HepG2 (cell line): ENCODE measurements at regions not wholly inside any gene's neighbourhood (a gene's known extent, or its start where the extent isn't known, plus 50 kb on each side); places are given as distances from the start of the nearest gene placed in this dataset.

Experiments used
- ATAC-seq: fragments of 200-7000 bp; cut with Tn5 transposase; 3 replicates; pipeline ENCODE4 v1.9.1; 2020; ENCODE audit warnings: mild to moderate bottlenecking, moderate library complexity
- BruUV-seq: library from RNA; stranded (reverse); fragments of 400-500 nt; replicated peaks from 2 replicates; lab custom pipeline; 2021; lab: Mats Ljungman, UMichigan
- CTCF ChIA-PET: fragments of 300-600 bp; formaldehyde crosslinking; extraction: SDS; loops from one replicate; lab custom pipeline; 2021; ENCODE audit warnings: low total read pairs, inconsistent platforms, low intra/inter-chr PET ratio; lab: Yijun Ruan, JAX
- POLR2A ChIA-PET: fragments of 350-600 bp; sonication (Branson Sonifier 250); formaldehyde crosslinking; loops from one replicate; lab custom pipeline; 2020; ENCODE audit warnings: antibody characterized with exemption, inconsistent platforms; lab: Yijun Ruan, JAX
- DNase-seq: peaks from one replicate; pipeline ENCODE4 v3.0.0-alpha.2; 2015; ENCODE audit warnings: low spot score
- FAIRE-seq: peaks from 3 replicates; lab custom pipeline; 2011; peaks lifted over from hg19 to GRCh38; lab: Jason Lieb, UNC
- H2AFZ ChIP-seq: one replicate; pipeline ENCODE4 v1.6.1; 2011; ENCODE audit warnings: low read length, inconsistent platforms
- H3K27ac ChIP-seq: fragments of 300-600 bp; 3 replicates; pipeline ENCODE4 v1.8.0; 2011; ENCODE audit warnings: mixed run types, mild to moderate bottlenecking, mixed read lengths, low read length, inconsistent platforms; ENCODE audit not compliant: insufficient read depth; ENCODE audit errors: extremely low read length
- H3K27me3 ChIP-seq, 2 experiments: fragments of 200-600 bp in 1 of 2; 2 replicates in 1 of 2; 3 replicates in 1 of 2; pipeline versions ENCODE4 v1.6.0 to v1.8.0; 2011; ENCODE audit warnings: low read length in 2 of 2, mild to moderate bottlenecking in 2 of 2, moderate library complexity in 2 of 2, inconsistent platforms in 1 of 2; ENCODE audit not compliant: insufficient read depth in 2 of 2, control insufficient read depth in 1 of 2
- H3K36me3 ChIP-seq, 2 experiments: fragments of 200-600 bp in 1 of 2; replicated peaks in 1 of 2; 2 replicates in 1 of 2; 3 replicates in 1 of 2; pipeline versions ENCODE4 v1.5.1 to v1.8.0; 2011; ENCODE audit warnings: low read length in 2 of 2, inconsistent platforms in 1 of 2; ENCODE audit not compliant: insufficient read depth in 2 of 2, control insufficient read depth in 1 of 2
- H3K4me1 ChIP-seq: 2 replicates; pipeline ENCODE4 v1.5.1; 2012; ENCODE audit warnings: low read length, inconsistent platforms; ENCODE audit not compliant: insufficient read depth
- H3K4me2 ChIP-seq: 2 replicates; pipeline ENCODE4 v1.6.0; 2011; ENCODE audit warnings: low read depth, low read length, inconsistent platforms
- H3K4me3 ChIP-seq, 3 experiments: fragments of 200-600 bp in 1 of 3; sonication (generic), shearing (Covaris generic) in 1 of 3; replicated peaks in 1 of 3; 2 replicates each; pipeline ENCODE4 v1.5.1; 2011 to 2016; ENCODE audit warnings: low read length in 3 of 3, inconsistent platforms in 2 of 3, low read depth in 2 of 3, mild to moderate bottlenecking in 2 of 3, control low read depth in 1 of 3, mixed read lengths in 1 of 3; ENCODE audit not compliant: insufficient read depth in 1 of 3
- H3K79me2 ChIP-seq: one replicate; pipeline ENCODE4 v1.6.1; 2011; ENCODE audit warnings: low read length, inconsistent platforms; ENCODE audit not compliant: insufficient read depth
- H3K9ac ChIP-seq: 2 replicates; pipeline ENCODE4 v1.6.0; 2011; ENCODE audit warnings: mild to moderate bottlenecking, low read depth, low read length, inconsistent platforms; ENCODE audit not compliant: insufficient read depth
- H3K9me3 ChIP-seq: 2 replicates; pipeline ENCODE4 v1.5.1; 2012; ENCODE audit warnings: mild to moderate bottlenecking, low read length
- H4K20me1 ChIP-seq: 2 replicates; pipeline ENCODE4 v1.6.0; 2011; ENCODE audit warnings: inconsistent platforms, mild to moderate bottlenecking, low read length, moderate library complexity; ENCODE audit not compliant: insufficient read depth
- HBP1 ChIP-seq: IDR thresholded peaks from 2 replicates; pipeline ENCODE4 v1.6.1; 2016; ENCODE audit warnings: low read depth, control low read depth
- MAFG ChIP-seq: sonication (generic); formaldehyde crosslinking; IDR thresholded peaks from 2 replicates; pipeline ENCODE4 v1.5.1; 2020; ENCODE audit warnings: mild to moderate bottlenecking, missing genetic modification reagents
- ZBTB33 ChIP-seq: sonication (generic); formaldehyde crosslinking; IDR thresholded peaks from 2 replicates; pipeline ENCODE4 v1.4.0; 2020; ENCODE audit warnings: missing genetic modification reagents
- ZNF282 ChIP-seq: fragments of 450-650 bp; IDR thresholded peaks from 2 replicates; pipeline ENCODE4 v1.6.1; 2018; ENCODE audit not compliant: partially characterized antibody
- ZNF775 ChIP-seq: sonication (generic); formaldehyde crosslinking; IDR thresholded peaks from 2 replicates; pipeline ENCODE4 v1.4.0; 2020; ENCODE audit warnings: missing genetic modification reagents, mild to moderate bottlenecking, moderate library complexity, borderline replicate concordance
- WGBS: methylation state at CpG from one replicate; pipeline ENCODE4 v1.1.6; 2017; ENCODE audit warnings: low lambda C conversion rate; 5-methylcytosine and 5-hydroxymethylcytosine counted together
- in situ Hi-C: cut with HindIII; loops from 2 replicates; pipeline ENCODE4 v1.10.0; 2017; ENCODE audit warnings: low pct_unique_long_range_greater_than_20kb; ENCODE audit not compliant: extremely low pct_ligation_motif_present
- intact Hi-C: fragments of 100-400 bp; cut with micrococcal nuclease; formaldehyde crosslinking; loops from one replicate; pipeline ENCODE4 v1.10.0; 2022; ENCODE audit not compliant: unreplicated experiment

GRCh38 chr11:97888641-97889040 is 1132.1 kb upstream of the CNTN5 start (continued):
- no peak for TF ChIP-seq ZBTB33 (CRISPR knock-in tag)
- no peak for TF ChIP-seq ZNF282
- no peak for TF ChIP-seq ZNF775 (CRISPR knock-in tag)
- no peak for TF ChIP-seq MAFG (CRISPR knock-in tag)

GRCh38 chr11:97890466-97890865 is 1130.3 kb upstream of the CNTN5 start:
- no peak for TF ChIP-seq HBP1 (CRISPR knock-in tag)
- CTCF ChIA-PET: no interaction called here
- no peaks in the 10 kb centered on the region for H4K20me1 ChIP-seq

More at GRCh38 chr11:97890466-97890865, 1130.3 kb upstream of the CNTN5 start:
- ATAC-seq (no peak), FAIRE-seq (no peak), DNase-seq (no peak)
- BruUV-seq: no TSS peak
- intact Hi-C loops (no loop called here), in situ Hi-C loops (no loop called here)
- H2AFZ ChIP-seq: no peak overlapping the region
- no peak overlapping the region for H3K4me3 ChIP-seq
- no peaks in the 10 kb centered on the region for H3K36me3 ChIP-seq
- H3K79me2 ChIP-seq: no peaks in the 10 kb centered on the region
- H3K27me3 ChIP-seq: no peaks in the 10 kb centered on the region
- H3K4me1 ChIP-seq: no peaks in the 10 kb centered on the region
- H3K27ac ChIP-seq: no peak overlapping the region
- WGBS: 0% methylated on average over 1 of the region's 1 CpG
- H3K4me2 ChIP-seq: no peak overlapping the region
- no peaks in the 10 kb centered on the region for H3K9me3 ChIP-seq
- no peak overlapping the region for H3K9ac ChIP-seq
- POLR2A ChIA-PET: no interaction called here
